ENCODE measurements at regions not wholly inside any gene's neighbourhood (a gene's known extent, or its start where the extent isn't known, plus 50 kb on each side); places are given as distances from the start of the nearest gene placed in this dataset.

GRCh38 chr1:58929671-58930325 is 146.0 kb upstream of the JUN start:
- no peak overlapping the region for H3K27ac ChIP-seq
- TF ChIP-seq, protein P1, sequence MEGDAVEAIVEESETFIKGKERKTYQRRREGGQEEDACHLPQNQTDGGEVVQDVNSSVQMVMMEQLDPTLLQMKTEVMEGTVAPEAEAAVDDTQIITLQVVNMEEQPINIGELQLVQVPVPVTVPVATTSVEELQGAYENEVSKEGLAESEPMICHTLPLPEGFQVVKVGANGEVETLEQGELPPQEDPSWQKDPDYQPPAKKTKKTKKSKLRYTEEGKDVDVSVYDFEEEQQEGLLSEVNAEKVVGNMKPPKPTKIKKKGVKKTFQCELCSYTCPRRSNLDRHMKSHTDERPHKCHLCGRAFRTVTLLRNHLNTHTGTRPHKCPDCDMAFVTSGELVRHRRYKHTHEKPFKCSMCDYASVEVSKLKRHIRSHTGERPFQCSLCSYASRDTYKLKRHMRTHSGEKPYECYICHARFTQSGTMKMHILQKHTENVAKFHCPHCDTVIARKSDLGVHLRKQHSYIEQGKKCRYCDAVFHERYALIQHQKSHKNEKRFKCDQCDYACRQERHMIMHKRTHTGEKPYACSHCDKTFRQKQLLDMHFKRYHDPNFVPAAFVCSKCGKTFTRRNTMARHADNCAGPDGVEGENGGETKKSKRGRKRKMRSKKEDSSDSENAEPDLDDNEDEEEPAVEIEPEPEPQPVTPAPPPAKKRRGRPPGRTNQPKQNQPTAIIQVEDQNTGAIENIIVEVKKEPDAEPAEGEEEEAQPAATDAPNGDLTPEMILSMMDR (IDR thresholded peaks at IDR 0.05; ENCODE audit: low read depth, low read length): no peak
- H3K36me3 ChIP-seq: no peaks in the 10 kb centered on the region
- no peaks in the 10 kb centered on the region for H3K9me3 ChIP-seq (ENCODE audit: severe bottlenecking)
- no peaks in the 10 kb centered on the region for H3K27me3 ChIP-seq (ENCODE audit: insufficient read depth, low read depth, severe bottlenecking)
- no peak for DNase-seq
- H3K4me3 ChIP-seq (ENCODE audit: low read depth, low read length): no peak overlapping the region

DNA sequence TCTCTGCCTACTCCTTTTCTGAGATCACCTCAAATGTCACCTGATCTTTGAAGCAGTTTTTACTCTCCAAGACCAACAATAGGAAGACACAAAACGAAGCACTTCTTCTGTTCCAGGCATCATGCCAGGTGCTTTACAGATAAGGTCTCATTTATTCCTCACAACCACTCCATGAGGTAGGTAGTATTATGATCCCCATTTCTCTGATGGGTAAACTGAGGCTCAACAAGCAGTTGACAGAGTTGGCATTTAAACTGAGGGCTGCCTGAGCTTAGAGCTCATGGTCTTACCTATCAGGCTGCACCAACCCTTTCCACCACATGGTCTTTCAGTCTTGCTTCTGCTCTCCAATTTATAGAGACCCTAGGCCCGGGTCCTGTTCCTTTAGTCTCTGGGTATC is 147.2 kb upstream of the JUN start:
- TF ChIP-seq, protein P1 (IDR thresholded peaks at IDR 0.05; ENCODE audit: low read depth, low read length): no peak
- no peak overlapping the region for H3K27ac ChIP-seq

DNA sequence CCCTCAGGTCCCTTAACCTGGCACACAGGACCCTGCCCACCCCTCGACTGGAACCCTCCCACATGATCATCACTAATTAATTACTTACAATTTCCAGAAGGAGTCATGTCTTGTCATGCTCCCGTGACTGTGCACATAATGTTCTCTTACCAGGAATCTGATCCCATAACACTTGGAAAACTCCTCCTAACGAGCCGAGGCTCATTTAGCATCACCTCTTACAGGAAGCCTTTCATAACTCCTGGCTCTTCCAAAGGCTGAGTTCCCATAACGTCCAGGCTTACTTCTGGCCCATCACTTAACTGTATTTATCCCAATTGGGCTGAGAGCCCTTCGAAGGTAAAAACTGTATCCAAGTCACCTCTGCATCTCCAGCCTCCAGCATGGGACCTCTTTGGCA is 147.9 kb upstream of the JUN start:
- DNase-seq: no peak
- Histone ChIP-seq H3K9me3 (ENCODE audit: severe bottlenecking) (no peaks in the 10 kb centered on the region), H3K4me3 (ENCODE audit: low read depth, low read length) (no peak overlapping the region), H3K36me3 (no peaks in the 10 kb centered on the region), H3K27ac (no peak overlapping the region), H3K27me3 (ENCODE audit: insufficient read depth, low read depth, severe bottlenecking) (no peaks in the 10 kb centered on the region)
- TF ChIP-seq, protein P1 (IDR thresholded peaks at IDR 0.05; ENCODE audit: low read depth, low read length): no peak

More for the DNA sequence above, 147.2 kb upstream of the JUN start:
- Histone ChIP-seq H3K4me3 (ENCODE audit: low read depth, low read length) (no peak overlapping the region), H3K36me3 (no peaks in the 10 kb centered on the region), H3K9me3 (ENCODE audit: severe bottlenecking) (no peaks in the 10 kb centered on the region), H3K27me3 (ENCODE audit: insufficient read depth, low read depth, severe bottlenecking) (no peaks in the 10 kb centered on the region)
- DNase-seq: no peak

- TF ChIP-seq, protein P1 (IDR thresholded peaks at IDR 0.05; ENCODE audit: low read depth, low read length): no peak
- Histone ChIP-seq H3K27ac (no peak overlapping the region), H3K4me3 (ENCODE audit: low read depth, low read length) (no peak overlapping the region), H3K27me3 (ENCODE audit: insufficient read depth, low read depth, severe bottlenecking) (no peaks in the 10 kb centered on the region), H3K36me3 (no peaks in the 10 kb centered on the region), H3K9me3 (ENCODE audit: severe bottlenecking) (no peaks in the 10 kb centered on the region)
- no peak for DNase-seq
Observed at GRCh38 chr1:58932859-58933598, 149.2 kb upstream of the JUN start.

GRCh38 chr1:58933599-58933926 is 149.7 kb upstream of the JUN start:
- Histone ChIP-seq H3K27ac (no peak overlapping the region), H3K9me3 (ENCODE audit: severe bottlenecking) (no peaks in the 10 kb centered on the region), H3K36me3 (no peaks in the 10 kb centered on the region), H3K4me3 (ENCODE audit: low read depth, low read length) (no peak overlapping the region), H3K27me3 (ENCODE audit: insufficient read depth, low read depth, severe bottlenecking) (no peaks in the 10 kb centered on the region)
- TF ChIP-seq, protein P1 (IDR thresholded peaks at IDR 0.05; ENCODE audit: low read depth, low read length): no peak
- DNase-seq: no peak
